Esophagus squamous epithelium (tissue), 4 donors: ENCODE measurements at regions not wholly inside any gene's neighbourhood (a gene's known extent, or its start where the extent isn't known, plus 50 kb on each side); places are given as distances from the start of the nearest gene placed in this dataset.
"Not testable (repeated sequence)": the region's sequence is repeated elsewhere in the genome, so short reads cannot be mapped to it uniquely, and the experiment has no call there.

Source experiments
- CTCF ChIP-seq, 6 experiments: fragments of 450-650 bp in 4 of 6; fragments of 200-600 bp in 2 of 6; sonication (generic) in 2 of 6; IDR thresholded peaks; one replicate each; pipeline ENCODE4 v1.5.1; 2016 to 2019; ENCODE audit warnings: antibody characterized with exemption in 6 of 6, mild to moderate bottlenecking in 4 of 6, moderate library complexity in 4 of 6
- POLR2A ChIP-seq, 4 donors: fragments of 450-650 bp; IDR thresholded peaks; one replicate each; pipeline ENCODE4 v1.6.1; 2017; ENCODE audit warnings: antibody characterized with exemption in 4 of 4, mild to moderate bottlenecking in 4 of 4, moderate library complexity in 3 of 4

GRCh38 chr6:94873819-94874218, 703.5 kb upstream of the MANEA start:
- not testable (repeated sequence) for TF ChIP-seq POLR2A, CTCF (IDR thresholded peaks at IDR 0.05)
